OCI-LY7 (cell line): ENCODE measurements at regions not wholly inside any gene's neighbourhood (a gene's known extent, or its start where the extent isn't known, plus 50 kb on each side); places are given as distances from the start of the nearest gene placed in this dataset.

ENCODE experiments used
- CTCF ChIP-seq: fragments of 200-600 bp; sonication (generic); conservative IDR thresholded peaks from 2 replicates; pipeline ENCODE4 v1.5.1; 2014; ENCODE audit warnings: mild to moderate bottlenecking, antibody characterized with exemption, low read length, moderate library complexity, mixed read lengths
- EZH2phosphoT487 ChIP-seq: fragments of 200-600 bp; sonication (generic); IDR thresholded peaks from 2 replicates; pipeline ENCODE4 v1.6.1; 2018; ENCODE audit warnings: low read depth, borderline replicate concordance, mild to moderate bottlenecking, mixed run types, antibody characterized with exemption, low read length, moderate library complexity, mixed read lengths

DNA sequence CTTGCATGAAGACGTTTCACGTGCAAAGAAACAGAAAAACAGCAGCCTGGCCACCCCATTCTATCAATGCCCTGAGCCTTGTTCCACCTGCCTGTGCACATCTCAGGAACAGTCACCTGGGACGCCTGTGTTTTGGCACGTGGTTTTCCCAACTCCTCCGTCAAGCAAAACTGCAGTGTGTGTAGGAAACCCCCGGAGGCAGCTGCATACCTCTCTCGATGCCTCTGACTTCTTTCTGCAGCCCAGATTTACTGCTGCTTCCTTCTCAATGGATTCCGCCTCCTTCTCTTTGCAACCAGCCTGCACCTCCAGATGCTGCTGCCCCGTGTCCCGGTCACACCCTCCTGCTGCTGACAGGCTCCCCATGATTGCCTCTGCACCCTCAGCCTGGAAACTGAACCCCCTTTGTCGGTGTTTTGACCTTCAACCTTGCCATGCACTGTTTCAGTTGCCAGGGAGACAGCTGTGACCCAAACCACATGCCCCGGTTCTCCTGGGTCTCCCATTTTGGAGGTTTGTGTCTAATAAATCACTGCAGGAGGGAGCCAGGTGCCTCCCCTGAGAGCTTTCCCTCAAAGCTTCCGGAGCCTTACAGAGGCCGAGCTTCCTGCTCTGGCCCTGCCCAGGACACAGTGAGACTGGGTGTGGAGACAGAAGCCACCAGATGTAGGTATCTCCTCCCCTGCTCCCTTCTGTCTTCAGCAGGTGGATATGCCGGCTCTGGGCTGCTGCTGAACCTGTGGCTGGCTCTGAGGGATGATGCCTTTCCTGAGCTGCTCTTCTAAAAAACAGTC lies 395.5 kb upstream of the IRX1 start:
- TF ChIP-seq CTCF (no peak), EZH2phosphoT487 (no peak)
